MM.1S (cell line): ENCODE measurements at regions not wholly inside any gene's neighbourhood (a gene's known extent, or its start where the extent isn't known, plus 50 kb on each side); places are given as distances from the start of the nearest gene placed in this dataset.

Experiments
- DNase-seq: peaks from one replicate; pipeline ENCODE4 v3.0.0-alpha.2; 2015
- H2AFZ ChIP-seq: fragments of 300-600 bp; sonication (generic); 2 replicates; pipeline ENCODE4 v1.6.0; 2016; ENCODE audit warnings: antibody characterized with exemption, low read length
- H3F3A ChIP-seq: fragments of 300-600 bp; sonication (generic); 2 replicates; pipeline ENCODE4 v1.6.1; 2016; ENCODE audit warnings: mild to moderate bottlenecking, antibody characterized with exemption, low read length, moderate library complexity, mixed read lengths; ENCODE audit not compliant: insufficient read depth
- H3K27ac ChIP-seq: fragments of 300-600 bp; sonication (generic); 2 replicates; pipeline ENCODE4 v1.5.1; 2016; ENCODE audit warnings: mild to moderate bottlenecking, low read length
- H3K27me3 ChIP-seq: fragments of 300-600 bp; sonication (generic); replicated peaks from 2 replicates; pipeline ENCODE4 v1.6.0; 2016; ENCODE audit warnings: low read length; ENCODE audit not compliant: insufficient read depth
- H3K36me3 ChIP-seq: fragments of 300-600 bp; sonication (generic); replicated peaks from 2 replicates; pipeline ENCODE4 v1.6.1; 2016; ENCODE audit warnings: mild to moderate bottlenecking, low read length, mixed read lengths; ENCODE audit not compliant: insufficient read depth
- H3K4me1 ChIP-seq: fragments of 300-600 bp; sonication (generic); 2 replicates; pipeline ENCODE4 v1.6.1; 2016; ENCODE audit warnings: low read length, mixed read lengths
- H3K4me2 ChIP-seq: fragments of 300-600 bp; sonication (generic); 2 replicates; pipeline ENCODE4 v1.6.0; 2016; ENCODE audit warnings: low read depth, low read length
- H3K4me3 ChIP-seq: fragments of 300-600 bp; sonication (generic); 2 replicates; pipeline ENCODE4 v1.5.1; 2016; ENCODE audit warnings: low read length, mixed read lengths
- H3K79me2 ChIP-seq: fragments of 300-600 bp; sonication (generic); 2 replicates; pipeline ENCODE4 v1.6.1; 2016; ENCODE audit warnings: mixed run types, low read length, mixed read lengths
- H3K9ac ChIP-seq: fragments of 300-600 bp; sonication (generic); 2 replicates; pipeline ENCODE4 v1.6.1; 2016; ENCODE audit warnings: low read length, mixed read lengths
- H3K9me2 ChIP-seq: fragments of 300-600 bp; sonication (generic); replicated peaks from 2 replicates; pipeline ENCODE4 v1.6.1; 2016; ENCODE audit warnings: mild to moderate bottlenecking, low read length, mixed read lengths; ENCODE audit not compliant: insufficient read depth
- H3K9me3 ChIP-seq: fragments of 300-600 bp; sonication (generic); replicated peaks from 2 replicates; pipeline ENCODE4 v1.6.1; 2016; ENCODE audit warnings: mild to moderate bottlenecking, low read length, mixed read lengths; ENCODE audit not compliant: insufficient read depth
- H4K20me1 ChIP-seq: fragments of 300-600 bp; sonication (generic); 2 replicates; pipeline ENCODE4 v1.6.1; 2016; ENCODE audit warnings: mild to moderate bottlenecking, low read length, moderate library complexity, mixed read lengths; ENCODE audit not compliant: insufficient read depth
- EZH2 ChIP-seq: fragments of 300-600 bp; sonication (generic); optimal IDR thresholded peaks from 2 replicates; pipeline ENCODE3; 2017; ENCODE audit warnings: low read depth, mild to moderate bottlenecking, antibody characterized with exemption, low read length, mixed read lengths
- EZH2phosphoT487 ChIP-seq: fragments of 300-600 bp; sonication (generic); IDR thresholded peaks from 2 replicates; pipeline ENCODE4 v1.6.1; 2018; ENCODE audit warnings: antibody characterized with exemption, low read length
- TF ChIP-seq, protein P1 (sequence below): fragments of 300-600 bp; sonication (generic); IDR thresholded peaks from 2 replicates; pipeline ENCODE4 v1.5.1; 2016; ENCODE audit warnings: antibody characterized with exemption, low read length, mixed read lengths

- Histone ChIP-seq H3K4me3 (no peak overlapping the region), H3K27me3 (no peaks in the 10 kb centered on the region), H3K4me2 (no peak overlapping the region), H4K20me1 (no peaks in the 10 kb centered on the region), H3K9ac (no peak overlapping the region), H3K36me3 (no peaks in the 10 kb centered on the region), H3K4me1 (no peaks in the 10 kb centered on the region), H3K79me2 (no peaks in the 10 kb centered on the region), H2AFZ (no peak overlapping the region), H3K9me2 (no peaks in the 10 kb centered on the region), H3F3A (no peaks in the 10 kb centered on the region), H3K27ac (no peak overlapping the region), H3K9me3 (no peaks in the 10 kb centered on the region)
- DNase-seq, result no peak
- no peak for TF ChIP-seq EZH2phosphoT487
- TF ChIP-seq, protein P1, sequence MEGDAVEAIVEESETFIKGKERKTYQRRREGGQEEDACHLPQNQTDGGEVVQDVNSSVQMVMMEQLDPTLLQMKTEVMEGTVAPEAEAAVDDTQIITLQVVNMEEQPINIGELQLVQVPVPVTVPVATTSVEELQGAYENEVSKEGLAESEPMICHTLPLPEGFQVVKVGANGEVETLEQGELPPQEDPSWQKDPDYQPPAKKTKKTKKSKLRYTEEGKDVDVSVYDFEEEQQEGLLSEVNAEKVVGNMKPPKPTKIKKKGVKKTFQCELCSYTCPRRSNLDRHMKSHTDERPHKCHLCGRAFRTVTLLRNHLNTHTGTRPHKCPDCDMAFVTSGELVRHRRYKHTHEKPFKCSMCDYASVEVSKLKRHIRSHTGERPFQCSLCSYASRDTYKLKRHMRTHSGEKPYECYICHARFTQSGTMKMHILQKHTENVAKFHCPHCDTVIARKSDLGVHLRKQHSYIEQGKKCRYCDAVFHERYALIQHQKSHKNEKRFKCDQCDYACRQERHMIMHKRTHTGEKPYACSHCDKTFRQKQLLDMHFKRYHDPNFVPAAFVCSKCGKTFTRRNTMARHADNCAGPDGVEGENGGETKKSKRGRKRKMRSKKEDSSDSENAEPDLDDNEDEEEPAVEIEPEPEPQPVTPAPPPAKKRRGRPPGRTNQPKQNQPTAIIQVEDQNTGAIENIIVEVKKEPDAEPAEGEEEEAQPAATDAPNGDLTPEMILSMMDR, result no peak
- no peak for TF ChIP-seq EZH2
Observed at GRCh38 chr2:216951171-216951570, 91.3 kb upstream of the TNP1 start.

GRCh38 chr2:216950547-216950946 is 90.7 kb upstream of the TNP1 start:
- no peaks in the 10 kb centered on the region for H3K79me2 ChIP-seq
- H3K27ac ChIP-seq, result no peak overlapping the region
- H3K4me2 ChIP-seq, result no peak overlapping the region

DNA sequence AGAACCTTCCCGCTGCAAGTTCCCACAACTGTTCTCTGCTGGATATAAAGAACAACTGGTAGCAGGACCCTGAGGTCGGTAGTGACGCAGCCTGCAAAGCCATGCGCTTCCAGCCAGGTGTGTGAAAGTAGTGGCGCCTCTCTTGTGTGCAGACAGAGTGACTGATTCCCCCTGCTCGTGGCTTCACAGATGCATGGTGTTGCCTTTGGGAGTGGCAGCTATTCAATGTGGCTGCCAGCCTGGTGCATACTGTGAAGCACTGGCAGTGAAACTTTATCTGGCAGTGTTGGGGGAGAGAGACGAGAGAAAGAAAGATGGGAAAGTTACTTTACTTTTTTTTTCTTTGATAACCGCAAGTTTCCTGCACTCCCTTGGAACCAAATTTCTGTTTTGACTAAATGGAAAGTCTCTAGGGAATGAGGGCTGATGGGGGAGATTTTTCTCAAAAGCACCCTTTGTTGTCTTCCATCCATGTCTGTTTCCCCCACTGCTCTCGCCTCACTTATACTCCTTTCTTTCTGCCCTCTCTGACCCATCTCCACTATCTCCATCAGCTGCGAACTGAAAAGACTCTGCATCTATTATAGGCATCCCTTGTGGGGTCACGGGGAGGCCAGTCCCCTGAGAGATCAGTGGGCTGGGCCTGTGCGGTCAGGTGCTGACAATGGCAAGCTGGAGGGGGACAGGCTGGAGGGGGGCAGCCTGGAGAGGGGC is 90.0 kb upstream of the TNP1 start:
- Histone ChIP-seq H3K27ac (no peak overlapping the region), H3K79me2 (no peaks in the 10 kb centered on the region), H3K4me3 (no peak overlapping the region), H3K9ac (no peak overlapping the region), H3K4me2 (no peak overlapping the region), H3K9me3 (no peaks in the 10 kb centered on the region), H3K36me3 (no peaks in the 10 kb centered on the region), H3K9me2 (no peaks in the 10 kb centered on the region), H2AFZ (no peak overlapping the region), H4K20me1 (no peaks in the 10 kb centered on the region), H3K27me3 (no peaks in the 10 kb centered on the region), H3K4me1 (no peaks in the 10 kb centered on the region), H3F3A (no peaks in the 10 kb centered on the region)
- DNase-seq, result no peak
- TF ChIP-seq EZH2phosphoT487 (no peak), EZH2 (no peak)
- TF ChIP-seq, protein P1, result no peak

More at GRCh38 chr2:216950547-216950946, 90.7 kb upstream of the TNP1 start:
- Histone ChIP-seq H3K9me3 (no peaks in the 10 kb centered on the region), H3K4me3 (no peak overlapping the region), H3K36me3 (no peaks in the 10 kb centered on the region), H2AFZ (no peak overlapping the region), H3K9me2 (no peaks in the 10 kb centered on the region), H3K9ac (no peak overlapping the region), H3F3A (no peaks in the 10 kb centered on the region), H3K4me1 (no peaks in the 10 kb centered on the region), H4K20me1 (no peaks in the 10 kb centered on the region), H3K27me3 (no peaks in the 10 kb centered on the region)
- TF ChIP-seq EZH2 (no peak), EZH2phosphoT487 (no peak)
- TF ChIP-seq, protein P1, result no peak
- no peak for DNase-seq
